ENCODE measurements at regions not wholly inside any gene's neighbourhood (a gene's known extent, or its start where the extent isn't known, plus 50 kb on each side); places are given as distances from the start of the nearest gene placed in this dataset.

DNA sequence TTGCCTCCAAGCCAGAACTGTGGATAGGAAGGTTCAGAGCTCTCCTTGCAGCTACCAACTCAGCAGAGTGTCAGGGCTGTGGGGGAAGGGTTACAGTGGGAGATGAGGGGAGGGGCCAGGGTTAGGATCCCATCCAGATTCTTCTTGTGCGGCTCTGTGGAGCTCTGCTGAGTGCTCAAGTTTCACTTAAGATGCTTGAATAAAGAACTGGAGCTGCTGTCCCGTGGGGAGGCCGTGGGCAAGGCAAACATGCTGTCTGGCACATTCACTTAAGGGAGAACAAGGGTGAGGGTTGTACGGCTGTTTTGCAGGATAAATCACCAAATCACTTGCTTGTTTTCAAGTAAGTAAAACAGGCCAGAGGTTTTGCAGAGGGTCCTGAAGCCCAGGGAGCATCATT lies 197.1 kb downstream of the FAM76B start:
- ChIA-PET CTCF (interaction anchor here (0.7 to 2.4 kb wide), 4 partner anchors 11 to 438 kb away, joined by 3 to 11 read pairs (median 4); no protein-coding TSS in a partner anchor), POLR2A (no interaction called here)
- H3K4me1 Mint-ChIP-seq = peaks cover 10% of the 10 kb centered on the region

GRCh38 chr11:95589893-95590612 lies 199.5 kb downstream of the FAM76B start:
- no peaks in the 10 kb centered on the region for H3K27me3 Mint-ChIP-seq (ENCODE audit: low read depth)
- DNase-seq (ENCODE audit: low spot score) (no peak), ATAC-seq (no peak)
- ChIA-PET CTCF (interaction anchor here (1.2 to 2.8 kb wide), 3 partner anchors 115 to 435 kb away, joined by 3 to 6 read pairs (median 6); no protein-coding TSS in a partner anchor), POLR2A (interaction anchor here (0.7 kb wide), 1 partner anchor 432 kb away, joined by 3 read pairs; no protein-coding TSS in a partner anchor)
- no peak overlapping the region for H3K4me3 Mint-ChIP-seq
- no peak overlapping the region for H3K27ac Mint-ChIP-seq
- H3K9me3 Mint-ChIP-seq = no peaks in the 10 kb centered on the region
- no peaks in the 10 kb centered on the region for H3K36me3 Mint-ChIP-seq
- peaks cover 10% of the 10 kb centered on the region for H3K4me1 Mint-ChIP-seq
- TF ChIP-seq SOX15 (CRISPR knock-in tag; IDR thresholded peaks at IDR 0.05) (no peak), RELA (CRISPR knock-in tag; IDR thresholded peaks at IDR 0.05; ENCODE audit: borderline replicate concordance) (no peak), NR2C2 (CRISPR knock-in tag; IDR thresholded peaks at IDR 0.05) (no peak), ZNF416 (CRISPR knock-in tag; IDR thresholded peaks at IDR 0.05) (no peak), ATF1 (CRISPR knock-in tag; IDR thresholded peaks at IDR 0.05) (no peak), CBFB (CRISPR knock-in tag; IDR thresholded peaks at IDR 0.05; ENCODE audit: low read depth) (no peak)
- TF ChIP-seq, protein P1, sequence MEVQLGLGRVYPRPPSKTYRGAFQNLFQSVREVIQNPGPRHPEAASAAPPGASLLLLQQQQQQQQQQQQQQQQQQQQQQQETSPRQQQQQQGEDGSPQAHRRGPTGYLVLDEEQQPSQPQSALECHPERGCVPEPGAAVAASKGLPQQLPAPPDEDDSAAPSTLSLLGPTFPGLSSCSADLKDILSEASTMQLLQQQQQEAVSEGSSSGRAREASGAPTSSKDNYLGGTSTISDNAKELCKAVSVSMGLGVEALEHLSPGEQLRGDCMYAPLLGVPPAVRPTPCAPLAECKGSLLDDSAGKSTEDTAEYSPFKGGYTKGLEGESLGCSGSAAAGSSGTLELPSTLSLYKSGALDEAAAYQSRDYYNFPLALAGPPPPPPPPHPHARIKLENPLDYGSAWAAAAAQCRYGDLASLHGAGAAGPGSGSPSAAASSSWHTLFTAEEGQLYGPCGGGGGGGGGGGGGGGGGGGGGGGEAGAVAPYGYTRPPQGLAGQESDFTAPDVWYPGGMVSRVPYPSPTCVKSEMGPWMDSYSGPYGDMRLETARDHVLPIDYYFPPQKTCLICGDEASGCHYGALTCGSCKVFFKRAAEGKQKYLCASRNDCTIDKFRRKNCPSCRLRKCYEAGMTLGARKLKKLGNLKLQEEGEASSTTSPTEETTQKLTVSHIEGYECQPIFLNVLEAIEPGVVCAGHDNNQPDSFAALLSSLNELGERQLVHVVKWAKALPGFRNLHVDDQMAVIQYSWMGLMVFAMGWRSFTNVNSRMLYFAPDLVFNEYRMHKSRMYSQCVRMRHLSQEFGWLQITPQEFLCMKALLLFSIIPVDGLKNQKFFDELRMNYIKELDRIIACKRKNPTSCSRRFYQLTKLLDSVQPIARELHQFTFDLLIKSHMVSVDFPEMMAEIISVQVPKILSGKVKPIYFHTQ (CRISPR knock-in tag; IDR thresholded peaks at IDR 0.05) = no peak
- TF ChIP-seq, protein P2, sequence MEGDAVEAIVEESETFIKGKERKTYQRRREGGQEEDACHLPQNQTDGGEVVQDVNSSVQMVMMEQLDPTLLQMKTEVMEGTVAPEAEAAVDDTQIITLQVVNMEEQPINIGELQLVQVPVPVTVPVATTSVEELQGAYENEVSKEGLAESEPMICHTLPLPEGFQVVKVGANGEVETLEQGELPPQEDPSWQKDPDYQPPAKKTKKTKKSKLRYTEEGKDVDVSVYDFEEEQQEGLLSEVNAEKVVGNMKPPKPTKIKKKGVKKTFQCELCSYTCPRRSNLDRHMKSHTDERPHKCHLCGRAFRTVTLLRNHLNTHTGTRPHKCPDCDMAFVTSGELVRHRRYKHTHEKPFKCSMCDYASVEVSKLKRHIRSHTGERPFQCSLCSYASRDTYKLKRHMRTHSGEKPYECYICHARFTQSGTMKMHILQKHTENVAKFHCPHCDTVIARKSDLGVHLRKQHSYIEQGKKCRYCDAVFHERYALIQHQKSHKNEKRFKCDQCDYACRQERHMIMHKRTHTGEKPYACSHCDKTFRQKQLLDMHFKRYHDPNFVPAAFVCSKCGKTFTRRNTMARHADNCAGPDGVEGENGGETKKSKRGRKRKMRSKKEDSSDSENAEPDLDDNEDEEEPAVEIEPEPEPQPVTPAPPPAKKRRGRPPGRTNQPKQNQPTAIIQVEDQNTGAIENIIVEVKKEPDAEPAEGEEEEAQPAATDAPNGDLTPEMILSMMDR (IDR thresholded peaks at IDR 0.05) = no peak
- TF ChIP-seq, protein P3, sequence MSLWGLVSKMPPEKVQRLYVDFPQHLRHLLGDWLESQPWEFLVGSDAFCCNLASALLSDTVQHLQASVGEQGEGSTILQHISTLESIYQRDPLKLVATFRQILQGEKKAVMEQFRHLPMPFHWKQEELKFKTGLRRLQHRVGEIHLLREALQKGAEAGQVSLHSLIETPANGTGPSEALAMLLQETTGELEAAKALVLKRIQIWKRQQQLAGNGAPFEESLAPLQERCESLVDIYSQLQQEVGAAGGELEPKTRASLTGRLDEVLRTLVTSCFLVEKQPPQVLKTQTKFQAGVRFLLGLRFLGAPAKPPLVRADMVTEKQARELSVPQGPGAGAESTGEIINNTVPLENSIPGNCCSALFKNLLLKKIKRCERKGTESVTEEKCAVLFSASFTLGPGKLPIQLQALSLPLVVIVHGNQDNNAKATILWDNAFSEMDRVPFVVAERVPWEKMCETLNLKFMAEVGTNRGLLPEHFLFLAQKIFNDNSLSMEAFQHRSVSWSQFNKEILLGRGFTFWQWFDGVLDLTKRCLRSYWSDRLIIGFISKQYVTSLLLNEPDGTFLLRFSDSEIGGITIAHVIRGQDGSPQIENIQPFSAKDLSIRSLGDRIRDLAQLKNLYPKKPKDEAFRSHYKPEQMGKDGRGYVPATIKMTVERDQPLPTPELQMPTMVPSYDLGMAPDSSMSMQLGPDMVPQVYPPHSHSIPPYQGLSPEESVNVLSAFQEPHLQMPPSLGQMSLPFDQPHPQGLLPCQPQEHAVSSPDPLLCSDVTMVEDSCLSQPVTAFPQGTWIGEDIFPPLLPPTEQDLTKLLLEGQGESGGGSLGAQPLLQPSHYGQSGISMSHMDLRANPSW (CRISPR knock-in tag; conservative IDR thresholded peaks at IDR 0.05; ENCODE audit: low read depth) = no peak

More for the DNA sequence above, 197.1 kb downstream of the FAM76B start:
- DNase-seq (ENCODE audit: low spot score) = peak; percentile 44
- H3K36me3 Mint-ChIP-seq = no peaks in the 10 kb centered on the region
- H3K27me3 Mint-ChIP-seq (ENCODE audit: low read depth) = no peaks in the 10 kb centered on the region
- no peak overlapping the region for H3K4me3 Mint-ChIP-seq
- ATAC-seq = peak; percentile 98
- TF ChIP-seq ZSCAN18 (CRISPR knock-in tag; IDR thresholded peaks at IDR 0.05) (no peak), ZNF416 (CRISPR knock-in tag; IDR thresholded peaks at IDR 0.05) (no peak), GTF2I (CRISPR knock-in tag; conservative IDR thresholded peaks at IDR 0.05) (no peak), TEAD4 (CRISPR knock-in tag; IDR thresholded peaks at IDR 0.05) (no peak), GABPB1 (CRISPR knock-in tag; IDR thresholded peaks at IDR 0.05) (no peak), ZNF671 (CRISPR knock-in tag; IDR thresholded peaks at IDR 0.05) (no peak), ELF4 (CRISPR knock-in tag; IDR thresholded peaks at IDR 0.05; ENCODE audit: low read depth) (no peak), SP1 (CRISPR knock-in tag; conservative IDR thresholded peaks at IDR 0.05) (no peak), ATF1 (CRISPR knock-in tag; IDR thresholded peaks at IDR 0.05) (no peak), ERG (CRISPR knock-in tag; IDR thresholded peaks at IDR 0.05) (no peak)
- TF ChIP-seq, protein P4, sequence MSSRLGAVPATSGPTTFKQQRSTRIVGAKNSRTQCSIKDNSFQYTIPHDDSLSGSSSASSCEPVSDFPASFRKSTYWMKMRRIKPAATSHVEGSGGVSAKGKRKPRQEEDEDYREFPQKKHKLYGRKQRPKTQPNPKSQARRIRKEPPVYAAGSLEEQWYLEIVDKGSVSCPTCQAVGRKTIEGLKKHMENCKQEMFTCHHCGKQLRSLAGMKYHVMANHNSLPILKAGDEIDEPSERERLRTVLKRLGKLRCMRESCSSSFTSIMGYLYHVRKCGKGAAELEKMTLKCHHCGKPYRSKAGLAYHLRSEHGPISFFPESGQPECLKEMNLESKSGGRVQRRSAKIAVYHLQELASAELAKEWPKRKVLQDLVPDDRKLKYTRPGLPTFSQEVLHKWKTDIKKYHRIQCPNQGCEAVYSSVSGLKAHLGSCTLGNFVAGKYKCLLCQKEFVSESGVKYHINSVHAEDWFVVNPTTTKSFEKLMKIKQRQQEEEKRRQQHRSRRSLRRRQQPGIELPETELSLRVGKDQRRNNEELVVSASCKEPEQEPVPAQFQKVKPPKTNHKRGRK (CRISPR knock-in tag; IDR thresholded peaks at IDR 0.05; ENCODE audit: borderline replicate concordance) = no peak
- TF ChIP-seq, protein P5, sequence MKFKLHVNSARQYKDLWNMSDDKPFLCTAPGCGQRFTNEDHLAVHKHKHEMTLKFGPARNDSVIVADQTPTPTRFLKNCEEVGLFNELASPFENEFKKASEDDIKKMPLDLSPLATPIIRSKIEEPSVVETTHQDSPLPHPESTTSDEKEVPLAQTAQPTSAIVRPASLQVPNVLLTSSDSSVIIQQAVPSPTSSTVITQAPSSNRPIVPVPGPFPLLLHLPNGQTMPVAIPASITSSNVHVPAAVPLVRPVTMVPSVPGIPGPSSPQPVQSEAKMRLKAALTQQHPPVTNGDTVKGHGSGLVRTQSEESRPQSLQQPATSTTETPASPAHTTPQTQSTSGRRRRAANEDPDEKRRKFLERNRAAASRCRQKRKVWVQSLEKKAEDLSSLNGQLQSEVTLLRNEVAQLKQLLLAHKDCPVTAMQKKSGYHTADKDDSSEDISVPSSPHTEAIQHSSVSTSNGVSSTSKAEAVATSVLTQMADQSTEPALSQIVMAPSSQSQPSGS (CRISPR knock-in tag; IDR thresholded peaks at IDR 0.05; ENCODE audit: borderline replicate concordance, low read depth) = no peak
- no peaks in the 10 kb centered on the region for H3K9me3 Mint-ChIP-seq
- no peak overlapping the region for H3K27ac Mint-ChIP-seq

All from WTC11 (cell line).